ENCODE measurements at regions not wholly inside any gene's neighbourhood (a gene's known extent, or its start where the extent isn't known, plus 50 kb on each side); places are given as distances from the start of the nearest gene placed in this dataset.

DNA sequence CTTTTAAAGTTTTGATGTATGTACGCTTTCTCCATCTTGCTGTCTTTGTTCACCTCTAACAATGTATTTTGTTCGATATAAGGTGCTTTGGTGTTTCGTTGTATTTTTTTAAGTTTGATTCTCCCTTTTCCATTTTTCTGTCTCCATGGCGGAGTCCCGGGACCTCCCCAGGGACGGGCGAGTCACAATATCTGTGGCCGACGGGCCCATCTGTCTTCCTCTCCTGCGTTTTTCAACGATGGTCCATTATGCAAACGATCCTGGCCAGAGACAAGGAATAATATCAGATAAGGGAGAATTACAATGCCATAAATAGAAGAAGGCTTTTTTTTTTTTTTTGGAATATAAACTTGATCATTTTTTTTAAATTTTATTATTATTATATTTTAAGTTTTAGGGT is 112.3 kb upstream of the SHOX start:
- FAIRE-seq: no peak
- intact Hi-C loops (cut with DNase I): no loop called here
- TF ChIP-seq, protein P1, sequence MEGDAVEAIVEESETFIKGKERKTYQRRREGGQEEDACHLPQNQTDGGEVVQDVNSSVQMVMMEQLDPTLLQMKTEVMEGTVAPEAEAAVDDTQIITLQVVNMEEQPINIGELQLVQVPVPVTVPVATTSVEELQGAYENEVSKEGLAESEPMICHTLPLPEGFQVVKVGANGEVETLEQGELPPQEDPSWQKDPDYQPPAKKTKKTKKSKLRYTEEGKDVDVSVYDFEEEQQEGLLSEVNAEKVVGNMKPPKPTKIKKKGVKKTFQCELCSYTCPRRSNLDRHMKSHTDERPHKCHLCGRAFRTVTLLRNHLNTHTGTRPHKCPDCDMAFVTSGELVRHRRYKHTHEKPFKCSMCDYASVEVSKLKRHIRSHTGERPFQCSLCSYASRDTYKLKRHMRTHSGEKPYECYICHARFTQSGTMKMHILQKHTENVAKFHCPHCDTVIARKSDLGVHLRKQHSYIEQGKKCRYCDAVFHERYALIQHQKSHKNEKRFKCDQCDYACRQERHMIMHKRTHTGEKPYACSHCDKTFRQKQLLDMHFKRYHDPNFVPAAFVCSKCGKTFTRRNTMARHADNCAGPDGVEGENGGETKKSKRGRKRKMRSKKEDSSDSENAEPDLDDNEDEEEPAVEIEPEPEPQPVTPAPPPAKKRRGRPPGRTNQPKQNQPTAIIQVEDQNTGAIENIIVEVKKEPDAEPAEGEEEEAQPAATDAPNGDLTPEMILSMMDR (IDR thresholded peaks at IDR 0.05; ENCODE audit: borderline replicate concordance, extremely low read depth, insufficient read depth): no peak
- DNase-seq: no peak
- Histone ChIP-seq H3K4me1 (ENCODE audit: control insufficient read depth in 2 of 3, insufficient read depth in 2 of 3, low read depth in 1 of 3, low read length in 3 of 3) (no peaks in the 10 kb centered on the region), H3K27me3 (ENCODE audit: control insufficient read depth, insufficient read depth, low read length) (no peaks in the 10 kb centered on the region), H3K27ac (ENCODE audit: low read depth in 2 of 2, low read length in 2 of 2) (no peak overlapping the region), H3K9ac (ENCODE audit: low read length in 3 of 3) (no peak overlapping the region), H3K36me3 (ENCODE audit: control insufficient read depth in 2 of 3, insufficient read depth in 3 of 3, low read length in 3 of 3) (no peaks in the 10 kb centered on the region), H3K9me3 (ENCODE audit: control insufficient read depth in 2 of 3, insufficient read depth in 1 of 3, low read length in 3 of 3) (no peaks in the 10 kb centered on the region), H3K4me3 (ENCODE audit: low read length in 3 of 3) (no peak overlapping the region)

DNA sequence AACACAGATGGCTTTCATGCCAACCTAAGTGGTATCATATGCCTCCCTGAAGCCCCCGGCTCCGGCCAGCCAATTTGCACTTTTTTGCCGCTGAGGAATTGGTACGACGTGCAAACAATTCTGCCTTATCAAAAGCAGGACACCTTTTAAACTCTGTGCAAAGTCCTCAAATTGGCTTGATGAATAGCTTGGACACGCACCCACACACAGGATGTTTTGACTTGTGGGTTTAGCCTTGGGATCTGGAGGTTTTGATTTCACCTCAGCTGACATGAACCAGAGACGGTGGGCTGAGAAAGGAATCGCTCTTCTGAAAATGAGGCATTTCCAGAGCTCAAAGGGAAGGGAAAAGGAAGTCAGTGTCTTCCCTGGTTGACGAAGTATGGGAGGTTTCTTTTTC is 110.8 kb upstream of the SHOX start:
- no peak overlapping the region for H3K27ac ChIP-seq (ENCODE audit: low read depth in 2 of 2, low read length in 2 of 2)
- H3K4me1 ChIP-seq (ENCODE audit: control insufficient read depth in 2 of 3, insufficient read depth in 2 of 3, low read depth in 1 of 3, low read length in 3 of 3): no peaks in the 10 kb centered on the region
- intact Hi-C loops (cut with DNase I): no loop called here
- H3K9me3 ChIP-seq (ENCODE audit: control insufficient read depth in 2 of 3, insufficient read depth in 1 of 3, low read length in 3 of 3): no peaks in the 10 kb centered on the region
- no peaks in the 10 kb centered on the region for H3K27me3 ChIP-seq (ENCODE audit: control insufficient read depth, insufficient read depth, low read length)
- DNase-seq (no peak), FAIRE-seq (no peak)
- no peaks in the 10 kb centered on the region for H3K36me3 ChIP-seq (ENCODE audit: control insufficient read depth in 2 of 3, insufficient read depth in 3 of 3, low read length in 3 of 3)
- H3K4me3 ChIP-seq (ENCODE audit: low read length in 3 of 3): no peak overlapping the region
- TF ChIP-seq, protein P1 (IDR thresholded peaks at IDR 0.05; ENCODE audit: borderline replicate concordance, extremely low read depth, insufficient read depth): no peak
- no peak overlapping the region for H3K9ac ChIP-seq (ENCODE audit: low read length in 3 of 3)

DNA sequence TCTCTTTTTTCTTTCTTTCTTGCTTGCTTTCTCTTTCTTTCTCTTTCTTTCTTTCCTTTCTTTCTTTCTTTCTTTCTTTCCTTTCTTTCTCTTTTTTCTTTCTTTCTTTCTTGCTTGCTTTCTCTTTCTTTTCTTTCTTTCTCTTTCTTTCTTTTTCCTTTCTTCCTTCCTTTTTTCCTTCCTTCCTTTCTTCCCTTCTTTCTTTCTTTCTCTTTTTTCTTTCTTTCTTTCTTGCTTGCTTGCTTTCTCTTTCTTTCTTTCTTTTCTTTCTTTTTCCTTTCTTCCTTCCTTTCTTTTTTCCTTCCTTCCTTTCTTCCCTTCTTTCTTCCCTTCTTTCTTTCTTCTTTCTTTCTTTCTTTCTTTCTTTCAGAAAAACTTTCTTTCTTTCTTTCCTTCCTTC is 108.1 kb upstream of the SHOX start:
- TF ChIP-seq, protein P1 (IDR thresholded peaks at IDR 0.05; ENCODE audit: borderline replicate concordance, extremely low read depth, insufficient read depth): no peak
- no peak overlapping the region for H3K9ac ChIP-seq (ENCODE audit: low read length in 3 of 3)
- H3K4me1 ChIP-seq (ENCODE audit: control insufficient read depth in 2 of 3, insufficient read depth in 2 of 3, low read depth in 1 of 3, low read length in 3 of 3): no peaks in the 10 kb centered on the region
- H3K9me3 ChIP-seq (ENCODE audit: control insufficient read depth in 2 of 3, insufficient read depth in 1 of 3, low read length in 3 of 3): no peaks in the 10 kb centered on the region
- no peak overlapping the region for H3K27ac ChIP-seq (ENCODE audit: low read depth in 2 of 2, low read length in 2 of 2)
- intact Hi-C loops (cut with DNase I): no loop called here
- no peaks in the 10 kb centered on the region for H3K27me3 ChIP-seq (ENCODE audit: control insufficient read depth, insufficient read depth, low read length)
- no peak for DNase-seq
- FAIRE-seq: no peak
- H3K4me3 ChIP-seq (ENCODE audit: low read length in 3 of 3): no peak overlapping the region
- H3K36me3 ChIP-seq (ENCODE audit: control insufficient read depth in 2 of 3, insufficient read depth in 3 of 3, low read length in 3 of 3): no peaks in the 10 kb centered on the region

DNA sequence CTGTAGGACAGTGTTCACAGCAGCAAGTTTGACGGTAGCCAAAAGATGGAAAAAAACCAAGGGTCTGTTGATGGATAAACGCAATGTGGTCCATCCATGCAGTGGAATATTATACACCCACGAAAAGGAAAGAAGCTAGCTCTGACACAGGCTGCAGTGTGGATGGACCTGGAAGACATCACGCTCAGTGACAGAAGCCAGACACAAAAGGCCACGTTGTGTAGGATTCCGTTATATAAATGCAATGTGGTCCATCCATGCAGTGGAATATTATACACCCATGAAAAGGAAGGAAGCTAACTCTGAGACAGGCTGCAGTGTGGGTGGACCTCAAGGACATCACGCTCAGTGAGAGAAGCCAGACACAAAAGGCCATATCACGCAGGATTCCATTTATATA is 105.5 kb upstream of the SHOX start:
- Histone ChIP-seq H3K4me1 (ENCODE audit: control insufficient read depth in 2 of 3, insufficient read depth in 2 of 3, low read depth in 1 of 3, low read length in 3 of 3) (no peaks in the 10 kb centered on the region), H3K9ac (ENCODE audit: low read length in 3 of 3) (no peak overlapping the region), H3K27ac (ENCODE audit: low read depth in 2 of 2, low read length in 2 of 2) (no peak overlapping the region), H3K36me3 (ENCODE audit: control insufficient read depth in 2 of 3, insufficient read depth in 3 of 3, low read length in 3 of 3) (no peaks in the 10 kb centered on the region), H3K27me3 (ENCODE audit: control insufficient read depth, insufficient read depth, low read length) (no peaks in the 10 kb centered on the region), H3K9me3 (ENCODE audit: control insufficient read depth in 2 of 3, insufficient read depth in 1 of 3, low read length in 3 of 3) (peaks cover 0 to 2% (median 0%) of the 10 kb centered on the region in 3 donors), H3K4me3 (ENCODE audit: low read length in 3 of 3) (no peak overlapping the region)
- DNase-seq (no peak), FAIRE-seq (no peak)
- TF ChIP-seq, protein P1 (IDR thresholded peaks at IDR 0.05; ENCODE audit: borderline replicate concordance, extremely low read depth, insufficient read depth): no peak
- intact Hi-C loops (cut with DNase I): no loop called here
